Vagina (tissue), 2 donors: ENCODE measurements at regions not wholly inside any gene's neighbourhood (a gene's known extent, or its start where the extent isn't known, plus 50 kb on each side); places are given as distances from the start of the nearest gene placed in this dataset.

Experiments
- POLR2A ChIP-seq, 2 donors: fragments of 450-650 bp; IDR thresholded peaks; one replicate each; pipeline ENCODE4 v1.6.1; 2017; ENCODE audit warnings: antibody characterized with exemption in 2 of 2, mild to moderate bottlenecking in 2 of 2, moderate library complexity in 2 of 2
- POLR2AphosphoS5 ChIP-seq, 2 donors: sonication (generic); formaldehyde crosslinking; IDR thresholded peaks; one replicate each; pipeline ENCODE4 v1.9.0; 2017; ENCODE audit warnings: antibody characterized with exemption in 2 of 2, mild to moderate bottlenecking in 2 of 2, low read depth in 1 of 2; ENCODE audit not compliant: insufficient read depth in 1 of 2
- TF ChIP-seq, protein P1 (sequence below), 3 experiments: fragments of 450-650 bp in 2 of 3; fragments of 200-600 bp in 1 of 3; sonication (generic) in 1 of 3; IDR thresholded peaks; one replicate each; pipeline ENCODE4 v1.5.1; 2017 to 2019; ENCODE audit warnings: antibody characterized with exemption in 3 of 3, mild to moderate bottlenecking in 2 of 3, moderate library complexity in 2 of 3

DNA sequence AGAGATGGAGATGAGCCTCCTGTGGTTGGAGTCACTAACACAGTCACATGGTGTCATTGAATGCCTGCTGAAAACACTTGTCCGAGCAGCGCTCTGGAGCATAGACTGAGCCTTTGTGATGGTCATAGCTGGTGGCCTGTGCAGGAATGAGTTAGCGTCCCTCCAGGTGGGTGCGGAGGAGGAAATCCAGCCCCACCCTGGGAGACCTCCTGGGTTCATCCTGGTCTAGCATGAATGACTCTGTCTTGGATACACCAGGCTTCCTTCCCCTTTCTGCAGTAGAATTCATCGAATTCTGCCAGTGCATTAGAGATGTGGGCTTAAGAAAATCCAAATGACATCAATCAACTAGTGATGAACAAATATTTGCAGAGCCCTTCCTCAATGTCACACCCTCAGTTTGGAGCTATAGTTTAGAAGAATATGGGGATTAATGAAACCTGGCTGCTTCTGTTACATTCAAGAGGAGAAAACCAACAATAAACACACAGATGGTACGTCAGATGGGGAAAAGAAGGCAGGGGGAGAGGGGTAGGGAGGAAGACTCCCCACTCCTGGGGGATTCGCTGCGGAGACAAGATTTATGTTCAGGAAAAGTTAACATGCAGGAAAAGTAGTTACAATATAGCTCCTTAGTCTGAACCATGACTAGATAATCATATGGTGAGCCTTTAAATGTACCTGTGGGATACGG lies 136.7 kb downstream of the DDX1 start:
- TF ChIP-seq, protein P1, sequence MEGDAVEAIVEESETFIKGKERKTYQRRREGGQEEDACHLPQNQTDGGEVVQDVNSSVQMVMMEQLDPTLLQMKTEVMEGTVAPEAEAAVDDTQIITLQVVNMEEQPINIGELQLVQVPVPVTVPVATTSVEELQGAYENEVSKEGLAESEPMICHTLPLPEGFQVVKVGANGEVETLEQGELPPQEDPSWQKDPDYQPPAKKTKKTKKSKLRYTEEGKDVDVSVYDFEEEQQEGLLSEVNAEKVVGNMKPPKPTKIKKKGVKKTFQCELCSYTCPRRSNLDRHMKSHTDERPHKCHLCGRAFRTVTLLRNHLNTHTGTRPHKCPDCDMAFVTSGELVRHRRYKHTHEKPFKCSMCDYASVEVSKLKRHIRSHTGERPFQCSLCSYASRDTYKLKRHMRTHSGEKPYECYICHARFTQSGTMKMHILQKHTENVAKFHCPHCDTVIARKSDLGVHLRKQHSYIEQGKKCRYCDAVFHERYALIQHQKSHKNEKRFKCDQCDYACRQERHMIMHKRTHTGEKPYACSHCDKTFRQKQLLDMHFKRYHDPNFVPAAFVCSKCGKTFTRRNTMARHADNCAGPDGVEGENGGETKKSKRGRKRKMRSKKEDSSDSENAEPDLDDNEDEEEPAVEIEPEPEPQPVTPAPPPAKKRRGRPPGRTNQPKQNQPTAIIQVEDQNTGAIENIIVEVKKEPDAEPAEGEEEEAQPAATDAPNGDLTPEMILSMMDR (IDR thresholded peaks at IDR 0.05): no peak
- no peak for TF ChIP-seq POLR2A (IDR thresholded peaks at IDR 0.05)
- no peak for TF ChIP-seq POLR2AphosphoS5 (IDR thresholded peaks at IDR 0.05; ENCODE audit: insufficient read depth in 1 of 2, low read depth in 1 of 2)
